Right renal pelvis (tissue), 4 donors: ENCODE measurements at regions not wholly inside any gene's neighbourhood (a gene's known extent, or its start where the extent isn't known, plus 50 kb on each side); places are given as distances from the start of the nearest gene placed in this dataset.
"Not testable (repeated sequence)": the region's sequence is repeated elsewhere in the genome, so short reads cannot be mapped to it uniquely, and the experiment has no call there.

Experiments used
- DNase-seq, 4 donors: peaks; one replicate each; pipeline ENCODE4 v3.0.0-alpha.2; 2013; ENCODE audit warnings: low read depth in 4 of 4, low spot score in 3 of 4, missing footprints in 1 of 4

DNA sequence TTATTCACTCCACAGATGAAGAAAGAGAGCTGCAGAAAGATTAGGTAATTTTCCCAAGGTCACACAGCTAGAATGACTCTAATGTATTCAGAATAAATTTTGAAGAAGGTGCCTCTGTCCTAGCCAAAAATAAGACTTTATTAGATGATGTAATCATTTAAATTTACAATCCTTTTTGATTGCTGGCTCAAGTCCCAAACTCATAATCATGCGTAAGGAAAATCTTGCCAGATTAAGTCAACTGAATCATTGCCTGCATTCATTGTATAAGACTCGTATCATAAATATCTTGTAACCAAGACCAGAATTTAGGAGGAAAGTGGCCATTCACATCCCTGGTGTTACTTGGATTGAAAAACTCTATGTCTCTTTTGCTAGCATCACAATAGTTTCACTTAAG, 53.1 kb upstream of the STK39 start:
- DNase-seq = no peak

DNA sequence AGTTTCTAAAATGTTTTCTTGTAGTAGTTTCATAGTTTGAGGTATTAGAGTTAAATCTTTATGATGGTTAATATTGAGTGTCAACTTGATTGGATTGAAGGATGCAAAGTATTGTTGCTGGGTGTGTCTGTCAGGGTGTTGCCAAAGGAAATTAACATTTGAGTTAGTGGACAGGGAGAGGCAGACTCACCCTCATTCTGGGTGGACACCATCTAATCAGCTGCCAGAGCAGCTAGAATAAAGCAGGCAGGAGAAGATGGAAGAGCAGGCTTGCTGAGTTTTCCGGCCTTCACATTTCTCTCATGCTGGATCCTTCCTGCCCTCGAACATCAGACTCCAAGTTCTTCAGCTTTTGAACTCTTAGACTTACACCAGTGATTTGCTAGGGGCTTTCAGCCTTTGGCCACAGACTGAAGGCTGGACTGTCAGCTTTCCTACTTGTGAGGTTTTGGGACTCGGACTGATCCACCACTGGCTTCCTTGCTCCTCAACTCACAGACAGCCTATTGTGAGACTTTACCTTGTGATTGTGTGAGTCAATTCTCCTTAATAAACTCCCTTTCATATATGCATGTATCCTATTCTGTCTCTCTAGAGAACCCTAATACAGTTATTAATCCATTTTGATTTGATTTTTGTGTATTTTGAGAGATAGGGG, 56.8 kb upstream of the STK39 start:
- DNase-seq = no peak

DNA sequence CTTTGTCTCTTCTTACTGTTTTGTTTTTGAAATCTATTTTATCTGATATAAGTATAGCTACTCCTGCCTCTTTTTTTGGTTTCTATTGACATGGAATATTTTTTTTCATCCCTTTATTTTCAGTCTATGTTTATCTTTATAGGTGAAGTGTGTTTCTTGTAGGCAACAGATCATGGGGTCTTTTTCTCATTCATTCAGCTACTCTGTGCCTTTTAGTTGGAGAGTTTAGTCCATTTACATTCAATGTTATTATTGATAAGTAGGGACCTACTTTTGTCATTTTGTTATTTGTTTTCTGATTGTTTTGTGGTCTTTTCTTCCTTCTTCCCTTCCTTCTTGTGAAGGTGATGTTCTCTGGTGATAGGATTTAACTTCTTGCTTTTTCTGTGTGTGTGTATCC, 60.0 kb upstream of the STK39 start:
- DNase-seq = no peak

DNA sequence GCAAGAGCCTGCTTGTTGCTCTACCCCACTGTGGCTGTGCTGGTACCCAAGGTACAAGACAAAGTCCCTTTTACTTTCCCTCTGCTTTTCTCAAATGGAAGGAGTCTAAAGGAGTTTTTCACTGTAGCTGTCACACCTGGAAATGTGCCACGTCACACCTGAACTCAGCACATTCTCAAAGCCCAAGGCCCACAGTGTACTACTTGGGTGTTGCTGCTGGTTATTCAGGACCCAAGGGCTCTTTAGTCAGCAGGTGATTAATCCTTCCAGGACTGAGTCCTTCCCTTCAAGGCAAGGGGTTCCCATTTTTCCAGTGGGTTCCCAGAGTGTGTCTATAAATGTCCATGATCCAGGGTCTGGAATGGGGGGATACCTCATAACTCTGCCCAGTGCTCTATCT, 63.2 kb upstream of the STK39 start:
- DNase-seq = no peak

DNA sequence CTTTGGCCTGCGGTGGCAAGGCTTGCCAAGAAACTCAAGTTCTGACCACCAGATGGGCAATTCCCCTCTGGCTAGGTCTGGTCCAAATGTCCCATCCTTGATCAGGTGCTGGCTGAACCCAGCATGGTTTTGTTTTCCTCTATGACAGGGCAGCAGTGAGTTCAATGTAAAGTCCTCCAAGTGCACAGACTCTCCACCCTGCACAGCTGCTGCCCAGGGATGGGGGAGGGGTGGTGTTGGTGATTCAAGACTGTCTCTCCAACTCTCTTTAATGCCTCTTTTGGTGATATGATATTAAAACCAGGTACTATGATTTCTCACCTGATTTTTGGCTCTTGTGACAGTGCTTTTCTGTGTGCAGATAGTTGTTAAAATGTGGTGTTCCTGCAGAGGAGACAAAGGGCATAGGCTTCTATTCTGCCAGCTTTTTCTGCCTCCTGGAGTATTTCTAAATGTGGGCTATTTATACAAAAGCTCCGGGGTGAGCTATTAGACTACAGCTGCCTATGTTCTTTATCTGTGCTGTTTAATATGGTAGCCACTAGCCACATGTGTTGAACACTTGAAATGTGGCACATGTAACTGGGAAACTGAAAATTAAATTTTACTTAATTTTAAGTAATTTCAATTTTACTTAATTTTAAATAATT, 64.0 kb upstream of the STK39 start:
- DNase-seq = no peak

DNA sequence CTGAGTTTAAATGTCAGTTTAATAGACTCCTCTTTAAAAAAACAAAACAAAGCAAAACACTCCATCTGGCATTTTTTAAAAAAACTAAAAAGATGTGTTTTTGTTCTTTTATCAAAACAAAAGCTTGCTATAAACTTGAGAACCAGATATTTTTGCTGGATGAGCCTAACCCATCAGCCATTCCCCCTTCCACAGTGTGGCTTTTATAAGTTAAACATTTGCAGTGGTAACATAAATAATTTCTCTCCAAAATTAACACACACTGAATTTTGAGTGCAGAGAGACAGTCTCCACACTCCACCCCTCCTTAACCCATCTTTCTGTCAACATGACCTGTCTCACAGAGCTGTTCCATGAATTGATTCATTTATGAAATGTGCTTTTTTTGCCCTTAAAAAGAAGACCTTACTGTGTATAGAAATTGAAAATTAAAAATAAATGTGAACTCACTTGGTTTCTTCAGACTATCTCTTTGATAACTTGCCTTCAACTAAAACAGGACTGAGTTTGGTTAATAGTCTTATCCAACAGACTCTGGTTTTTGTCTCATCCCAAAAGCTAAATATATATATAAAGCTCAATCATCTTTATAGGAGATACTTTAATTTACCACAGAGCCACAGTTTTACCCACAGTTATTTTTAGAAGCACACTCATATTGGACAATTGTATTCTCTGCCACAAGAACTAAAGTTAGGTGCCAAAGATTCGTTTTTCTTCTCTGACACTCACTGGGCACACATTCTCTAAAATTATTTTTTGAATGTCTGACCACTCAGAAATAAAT, 64.8 kb upstream of the STK39 start:
- DNase-seq = no peak

DNA sequence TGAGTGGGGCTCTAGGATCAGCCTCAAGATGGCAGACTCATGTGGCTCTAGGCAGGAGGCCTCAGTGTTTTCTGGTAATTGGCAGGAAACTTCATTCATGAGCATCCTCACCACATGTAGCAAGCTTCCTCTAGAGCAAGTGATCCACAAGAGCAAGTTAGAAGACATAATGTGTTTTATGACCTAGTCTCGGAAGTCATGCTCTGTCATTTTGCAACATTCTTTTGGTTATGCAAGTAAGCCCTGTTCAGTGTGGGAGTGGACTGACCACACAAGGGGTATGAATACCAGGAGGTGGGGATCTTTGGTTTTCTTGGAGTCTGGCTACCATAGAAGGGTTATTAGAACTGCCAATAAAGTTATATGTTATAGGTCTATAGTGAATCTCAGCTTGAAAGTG, 66.8 kb upstream of the STK39 start:
- DNase-seq = no peak

DNA sequence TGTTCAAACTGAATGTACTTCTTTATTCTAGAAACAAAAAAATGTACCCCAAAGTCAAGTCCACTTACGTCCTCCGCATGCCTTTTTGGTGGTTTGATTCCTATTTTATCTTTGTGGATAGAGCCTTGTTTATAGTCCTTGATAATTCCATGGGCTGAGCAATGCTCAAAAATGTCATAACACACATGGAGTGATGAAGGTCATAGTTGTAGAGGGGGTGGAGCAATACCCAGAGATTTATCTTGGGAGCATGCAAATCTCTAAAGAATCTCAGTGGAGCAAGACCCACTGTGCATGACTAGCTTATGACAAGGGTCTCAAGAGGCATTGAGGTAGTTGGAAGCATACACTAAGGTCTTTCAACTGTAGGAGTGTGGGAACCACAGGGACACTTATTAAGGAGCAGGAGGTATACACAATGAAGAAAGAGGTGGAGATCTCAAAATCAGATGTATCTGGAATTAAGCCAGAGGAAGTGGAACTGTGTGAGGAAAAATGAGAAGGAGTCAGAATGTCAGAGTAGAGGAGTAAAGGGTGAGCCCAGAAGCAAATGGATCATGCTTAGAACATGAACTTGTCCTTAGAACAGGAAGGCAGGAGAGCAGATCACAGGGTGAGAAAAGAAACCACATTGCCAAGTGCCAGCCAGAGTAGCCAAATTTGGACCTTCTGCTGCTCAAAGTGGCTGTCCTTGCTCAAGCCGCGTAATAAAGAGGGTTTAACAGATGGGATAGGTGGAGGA, 68.1 kb upstream of the STK39 start:
- DNase-seq = no peak

DNA sequence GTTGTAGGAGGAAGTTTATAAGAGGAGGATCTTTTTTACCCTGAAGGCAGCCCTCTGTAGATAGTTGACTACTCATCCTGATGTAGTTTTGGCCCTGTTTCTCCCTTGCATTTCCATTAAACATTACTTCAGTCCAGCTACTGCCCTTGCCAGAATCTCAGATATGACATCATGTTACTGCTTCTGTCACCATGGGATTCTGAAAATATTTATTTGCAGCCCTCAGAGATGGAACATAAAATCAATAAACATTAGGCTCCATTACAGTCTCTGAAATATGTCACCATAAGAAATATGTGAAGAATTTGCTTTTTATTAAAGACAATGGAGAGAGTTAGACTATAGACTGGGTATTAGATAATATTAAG, 68.7 kb upstream of the STK39 start:
- DNase-seq = no peak

DNA sequence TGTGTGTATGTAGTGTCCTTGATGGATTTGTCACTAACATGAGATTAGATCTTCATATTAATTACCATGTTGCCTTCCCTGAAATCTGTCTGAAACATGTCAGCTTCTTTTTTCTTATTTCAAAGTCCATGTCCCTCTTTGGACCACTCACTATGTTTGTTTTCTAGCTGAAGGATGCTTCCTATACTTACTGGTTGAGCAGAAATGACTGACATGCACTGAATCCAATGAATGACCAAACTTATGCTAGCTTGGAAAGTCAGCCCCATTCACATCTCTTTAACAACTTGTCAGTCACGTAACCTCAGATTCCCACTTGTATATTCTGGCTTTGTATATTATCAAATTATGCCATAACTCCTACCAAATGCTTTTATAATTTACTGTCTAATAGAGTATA, 69.9 kb upstream of the STK39 start:
- DNase-seq = no peak

DNA sequence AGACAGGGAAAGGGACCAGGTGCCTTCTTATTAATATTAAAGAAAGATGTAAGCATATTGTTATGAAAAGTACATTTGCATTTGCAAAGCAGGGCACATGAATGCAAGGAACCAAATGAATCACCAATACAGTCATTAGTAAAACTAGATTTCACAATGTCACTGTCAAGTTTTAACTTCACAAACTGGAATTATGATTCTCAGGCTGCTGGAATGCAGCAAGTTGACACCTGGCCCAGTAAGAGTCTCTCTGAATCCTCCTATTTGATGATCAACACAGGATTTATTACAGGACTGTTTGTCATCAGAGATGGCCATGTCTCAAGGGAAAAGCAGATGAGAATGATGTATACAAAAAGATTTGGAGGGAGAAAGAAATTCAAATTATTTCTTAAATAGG, 72.9 kb upstream of the STK39 start:
- DNase-seq = no peak

DNA sequence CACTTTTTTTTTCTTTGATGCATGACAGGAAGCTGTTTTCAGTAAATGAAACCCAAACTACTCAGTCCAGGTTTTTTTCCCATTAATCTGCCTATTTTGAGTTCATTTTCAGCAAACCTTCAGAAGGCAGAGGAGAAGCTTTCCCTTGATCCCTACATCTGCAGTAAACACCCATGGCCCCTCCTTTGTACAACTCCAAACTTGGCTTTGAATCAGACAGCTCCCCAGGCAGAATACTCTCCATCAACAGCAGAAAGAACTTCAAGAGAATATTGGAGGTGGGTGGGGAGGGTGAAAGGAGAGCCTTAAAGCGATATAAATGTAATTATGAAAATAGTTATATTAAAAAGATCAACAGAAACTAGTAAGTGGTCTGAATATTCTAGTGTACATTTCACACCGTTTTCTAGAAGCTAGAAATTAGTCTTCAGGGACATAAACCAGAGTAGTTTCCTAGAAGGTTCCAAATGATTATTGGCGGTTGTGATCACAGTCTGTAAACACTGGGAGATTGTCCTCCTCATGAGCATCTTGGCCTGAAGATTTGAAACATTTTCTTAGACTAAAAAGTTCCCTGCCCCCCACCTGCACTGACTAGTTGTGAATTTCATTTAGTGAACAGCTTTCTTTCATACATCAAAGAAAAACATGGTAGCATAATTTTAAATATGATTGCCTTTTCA, 75.1 kb upstream of the STK39 start:
- no peak for DNase-seq

DNA sequence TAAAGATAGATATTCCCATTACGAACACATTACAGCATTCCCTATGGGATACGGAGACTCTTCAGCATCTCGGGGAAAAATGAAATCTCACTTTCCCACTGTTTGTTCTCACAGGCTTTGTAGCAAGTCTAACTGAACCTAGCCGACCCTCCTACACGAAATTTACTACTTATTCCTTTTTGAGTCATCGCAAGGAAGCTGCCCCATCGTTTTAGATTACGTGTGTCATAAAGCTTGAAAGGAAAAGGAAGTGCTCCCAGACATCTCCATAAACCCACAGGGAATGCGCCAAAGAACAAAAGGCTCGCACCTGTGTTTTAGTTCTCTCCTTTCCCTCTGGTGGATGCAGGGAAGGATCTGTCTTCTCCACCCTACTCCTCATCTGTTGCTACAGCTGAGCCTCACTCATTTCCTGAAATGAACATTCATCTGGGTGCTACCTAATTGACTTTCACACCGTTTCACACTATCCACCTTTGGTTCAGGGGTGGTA, 76.2 kb upstream of the STK39 start:
- no peak for DNase-seq

DNA sequence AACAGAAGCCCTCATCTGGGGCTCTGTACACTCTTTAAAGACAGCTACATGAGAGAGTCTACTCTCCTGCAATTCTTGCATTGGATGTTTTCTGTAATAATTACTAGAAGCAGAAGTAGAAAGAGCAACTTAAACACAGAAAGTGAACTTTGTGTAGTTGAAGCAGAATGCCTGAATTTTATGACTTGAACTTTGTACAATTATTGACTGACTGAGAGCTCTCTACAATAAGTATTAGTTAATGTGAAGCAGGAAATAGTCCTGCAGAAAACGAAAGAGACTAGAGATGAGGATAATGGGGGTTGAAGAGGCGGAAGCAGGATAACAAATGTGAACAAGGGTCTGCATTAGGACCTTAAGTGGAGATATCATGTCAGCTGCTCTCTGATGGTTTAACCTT, 79.2 kb upstream of the STK39 start:
- no peak for DNase-seq

DNA sequence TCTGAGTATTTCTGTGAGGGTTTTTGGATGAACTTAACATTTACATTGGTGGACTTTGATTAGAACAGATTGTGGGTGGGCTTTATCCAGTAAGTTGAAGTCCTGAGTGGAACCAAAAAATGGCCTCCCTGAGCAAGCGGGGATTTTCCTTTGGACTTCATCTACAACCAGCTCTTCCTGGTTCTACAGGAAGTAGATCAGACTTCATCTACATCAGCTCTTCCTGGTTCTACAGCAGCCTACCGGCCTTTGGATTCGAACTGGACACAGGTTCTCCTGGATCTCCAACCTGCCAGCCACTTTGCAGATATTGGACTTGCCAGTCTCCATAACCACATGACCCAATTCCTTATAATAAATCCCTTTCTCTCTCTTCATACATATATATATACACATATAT, 79.9 kb upstream of the STK39 start:
- DNase-seq = no peak

DNA sequence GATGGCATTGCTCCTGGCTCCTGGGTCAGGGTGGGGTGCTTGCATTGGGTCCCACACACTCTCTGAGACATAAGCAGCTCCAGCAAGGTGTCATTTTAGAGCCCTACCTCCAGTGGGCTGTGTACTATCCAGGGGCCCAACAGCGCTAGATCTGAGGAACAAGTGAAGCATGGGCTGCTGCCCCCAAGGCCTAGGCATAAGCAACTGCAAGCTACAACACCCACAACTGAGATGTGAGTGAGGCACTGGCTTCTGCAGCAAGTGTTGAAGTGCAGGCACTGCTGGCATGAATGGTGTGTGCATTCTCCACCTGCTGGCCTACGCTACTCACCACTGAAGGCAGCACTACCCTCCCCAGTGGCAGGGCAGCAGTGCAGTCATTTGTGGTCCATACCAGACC, 81.0 kb upstream of the STK39 start:
- DNase-seq = no peak

DNA sequence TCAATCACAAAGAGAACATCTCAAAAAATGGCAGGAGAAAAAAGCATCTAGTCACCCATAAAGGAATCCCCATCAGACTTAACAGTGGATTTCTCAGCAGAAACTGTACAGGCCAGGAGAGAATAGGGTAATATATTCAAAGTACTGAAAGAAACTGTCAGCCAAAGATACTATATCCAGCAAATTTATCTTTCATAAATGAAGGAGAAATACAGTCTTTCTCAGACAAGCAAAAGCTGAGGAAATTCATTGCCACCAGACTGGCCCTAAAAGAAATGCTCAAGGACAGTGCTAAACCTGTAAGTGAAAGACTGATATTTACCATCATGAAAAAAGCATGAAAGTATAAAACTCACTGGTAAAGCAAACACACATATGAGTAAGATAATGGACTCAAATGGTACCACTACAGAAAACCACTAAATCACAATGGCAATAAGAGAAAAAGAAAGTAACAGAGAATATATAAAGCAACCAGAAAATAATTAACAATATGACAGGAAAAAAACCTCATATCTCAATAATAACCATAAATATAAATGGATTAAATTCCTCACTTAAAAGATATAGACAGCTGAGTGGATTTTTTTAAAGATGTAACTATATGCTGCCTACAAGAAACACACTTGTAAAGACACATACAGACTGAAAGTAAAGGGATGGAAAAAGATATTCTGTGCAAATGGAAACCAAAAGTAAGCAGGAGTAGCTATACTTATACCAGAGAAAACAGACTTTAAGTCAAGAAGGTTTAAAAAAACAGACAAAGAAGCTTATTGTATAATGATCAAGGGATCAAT, 83.4 kb upstream of the STK39 start:
- no peak for DNase-seq

DNA sequence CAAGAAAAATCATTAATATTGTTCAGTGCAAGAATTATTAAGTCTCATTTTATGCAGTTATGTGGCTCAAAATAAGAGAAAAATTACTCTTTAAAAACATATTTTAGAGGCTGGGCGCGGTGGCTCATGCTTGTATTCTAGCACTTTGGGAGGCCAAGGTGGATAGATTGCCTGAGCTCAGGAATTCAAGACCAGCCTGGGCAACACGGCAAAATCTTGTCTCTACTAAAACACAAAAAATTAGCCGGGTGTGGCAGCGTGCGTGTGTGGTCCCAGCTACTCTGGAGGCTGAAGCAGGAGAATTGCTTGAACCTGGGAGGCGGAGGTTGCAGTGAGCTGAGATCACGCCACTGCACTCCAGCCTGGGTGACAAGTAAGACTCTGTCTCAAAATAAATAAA, 87.9 kb upstream of the STK39 start:
- DNase-seq = not testable (repeated sequence)

DNA sequence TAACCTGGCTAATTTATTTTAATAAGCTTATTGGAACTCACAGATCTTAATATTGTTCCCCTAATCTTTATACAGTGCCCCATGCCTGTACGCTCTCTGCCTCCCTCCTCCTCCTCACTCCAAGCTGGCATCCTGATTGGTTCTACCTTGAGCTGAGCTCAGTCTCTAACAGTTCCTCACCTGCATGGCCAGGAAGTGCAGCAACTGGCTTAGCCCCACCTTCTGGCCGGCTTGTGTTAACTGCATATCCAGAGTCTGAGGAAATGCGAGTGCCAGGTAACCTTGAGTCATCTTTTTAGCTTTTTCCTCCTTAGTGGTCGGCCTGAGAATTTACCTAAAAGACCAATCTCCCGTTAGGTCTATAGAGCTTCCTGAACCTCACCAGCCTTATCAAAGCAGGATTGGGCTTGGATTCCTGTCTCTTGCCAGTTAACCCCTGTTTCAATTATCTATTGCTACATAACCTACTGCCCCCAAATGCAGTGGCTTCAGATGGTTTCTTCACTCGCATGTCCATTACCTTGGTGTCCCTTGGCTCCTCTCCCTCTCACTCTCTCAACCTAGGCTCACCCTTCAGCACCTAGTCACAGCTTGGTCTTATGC, 89.5 kb upstream of the STK39 start:
- DNase-seq = no peak
